NCI-H69 (cell line): ENCODE measurements at regions not wholly inside any gene's neighbourhood (a gene's known extent, or its start where the extent isn't known, plus 50 kb on each side); places are given as distances from the start of the nearest gene placed in this dataset.
"Not testable (repeated sequence)": the region's sequence is repeated elsewhere in the genome, so short reads cannot be mapped to it uniquely, and the experiment has no call there.

ENCODE experiments used
- DNase-seq: peaks from one replicate; lab custom pipeline; 2025; lab: John Stamatoyannopoulos, UW

- DNase-seq, result no peak
Observed at GRCh38 chr6:11847515-11848345, 69.1 kb upstream of the ADTRP start.

- DNase-seq, result not testable (repeated sequence)
Observed at GRCh38 chr6:11847068-11847467, 68.5 kb upstream of the ADTRP start.

- no peak for DNase-seq
Observed at GRCh38 chr6:11845664-11846577, 67.3 kb upstream of the ADTRP start.

- DNase-seq, result not testable (repeated sequence)
Observed at GRCh38 chr6:11842795-11843194, 64.2 kb upstream of the ADTRP start.

- no peak for DNase-seq
Observed at GRCh38 chr6:11835065-11835464, 56.5 kb upstream of the ADTRP start.

GRCh38 chr6:11833626-11834592 lies 55.3 kb upstream of the ADTRP start:
- no peak for DNase-seq

GRCh38 chr6:11831653-11832052 lies 53.0 kb upstream of the ADTRP start:
- no peak for DNase-seq

GRCh38 chr6:11830520-11830919 lies 51.9 kb upstream of the ADTRP start:
- no peak for DNase-seq

GRCh38 chr6:11830105-11830504 lies 51.5 kb upstream of the ADTRP start:
- no peak for DNase-seq

- DNase-seq, result no peak
Observed at GRCh38 chr6:11828262-11828870, 49.8 kb upstream of the ADTRP start.
